PC-3 (cell line): ENCODE measurements at regions not wholly inside any gene's neighbourhood (a gene's known extent, or its start where the extent isn't known, plus 50 kb on each side); places are given as distances from the start of the nearest gene placed in this dataset.

Source experiments
- ATAC-seq: fragments of 200-7000 bp; cut with Tn5 transposase; 2 replicates; pipeline ENCODE4 v1.9.1; 2020; ENCODE audit warnings: mild to moderate bottlenecking, moderate library complexity
- BruUV-seq: library from RNA; stranded (reverse); fragments of 400-500 nt; replicated peaks from 2 replicates; lab custom pipeline; 2021; lab: Mats Ljungman, UMichigan
- CTCF ChIA-PET: fragments of 300-600 bp; sonication (Branson Sonifier 250); formaldehyde crosslinking; loops from one replicate; lab custom pipeline; 2022; ENCODE audit warnings: antibody characterized with exemption; lab: Charles Lee
- POLR2A ChIA-PET: fragments of 300-600 bp; sonication (Branson Sonifier 250); formaldehyde crosslinking; loops from one replicate; lab custom pipeline; 2022; ENCODE audit warnings: antibody characterized with exemption; ENCODE audit not compliant: unreplicated experiment; lab: Charles Lee
- DNase-seq: peaks from one replicate; pipeline ENCODE4 v3.0.0-alpha.2; 2015
- H2AFZ ChIP-seq: fragments of 300-600 bp; sonication (generic); 2 replicates; pipeline ENCODE4 v1.6.0; 2016; ENCODE audit warnings: antibody characterized with exemption, low read length
- H3F3A ChIP-seq: fragments of 300-600 bp; sonication (generic); one replicate; pipeline ENCODE4 v1.6.0; 2017; ENCODE audit warnings: antibody characterized with exemption, low read length, control low read depth, mild to moderate bottlenecking; ENCODE audit not compliant: unreplicated experiment
- H3K27ac ChIP-seq: fragments of 300-600 bp; sonication (generic); 2 replicates; pipeline ENCODE4 v1.5.1; 2016; ENCODE audit warnings: mild to moderate bottlenecking, low read length
- H3K27me3 ChIP-seq: fragments of 300-600 bp; sonication (generic); 2 replicates; pipeline ENCODE4 v1.6.1; 2016; ENCODE audit warnings: low read length, mixed read lengths
- H3K36me3 ChIP-seq: fragments of 300-600 bp; sonication (generic); 2 replicates; pipeline ENCODE4 v1.6.1; 2016; ENCODE audit warnings: low read depth, mixed run types, low read length, mixed read lengths
- H3K4me1 ChIP-seq: fragments of 300-600 bp; sonication (generic); 2 replicates; pipeline ENCODE4 v1.5.1; 2016; ENCODE audit warnings: low read length; ENCODE audit not compliant: insufficient read depth
- H3K4me2 ChIP-seq: fragments of 300-600 bp; sonication (generic); 2 replicates; pipeline ENCODE4 v1.6.0; 2016; ENCODE audit warnings: low read length
- H3K4me3 ChIP-seq: fragments of 300-600 bp; sonication (generic); 2 replicates; pipeline ENCODE4 v1.5.1; 2016; ENCODE audit warnings: mild to moderate bottlenecking, low read length, mixed read lengths
- H3K79me2 ChIP-seq: fragments of 300-600 bp; sonication (generic); 2 replicates; pipeline ENCODE4 v1.6.1; 2017; ENCODE audit warnings: low read length, mixed read lengths
- H3K9ac ChIP-seq: fragments of 300-600 bp; sonication (generic); 2 replicates; pipeline ENCODE4 v1.6.0; 2016; ENCODE audit warnings: mild to moderate bottlenecking, low read length
- H3K9me2 ChIP-seq: fragments of 300-600 bp; sonication (generic); replicated peaks from 2 replicates; pipeline ENCODE4 v1.6.1; 2016; ENCODE audit warnings: mixed run types, low read length, mixed read lengths
- H3K9me3 ChIP-seq: fragments of 300-600 bp; sonication (generic); 2 replicates; pipeline ENCODE4 v1.6.1; 2016; ENCODE audit warnings: low read length, mixed read lengths
- H4K20me1 ChIP-seq: fragments of 300-600 bp; sonication (generic); 2 replicates; pipeline ENCODE4 v1.6.1; 2016; ENCODE audit warnings: low read length, mixed read lengths
- EZH2 ChIP-seq: fragments of 300-600 bp; sonication (generic); IDR thresholded peaks from one replicate; pipeline ENCODE4 v1.6.1; 2017; ENCODE audit warnings: antibody characterized with exemption, mild to moderate bottlenecking, low read length; ENCODE audit not compliant: unreplicated experiment
- EZH2phosphoT487 ChIP-seq: fragments of 300-600 bp; sonication (generic); IDR thresholded peaks from 2 replicates; pipeline ENCODE4 v1.6.1; 2018; ENCODE audit warnings: mild to moderate bottlenecking, antibody characterized with exemption, low read length, borderline replicate concordance
- intact Hi-C: fragments of 100-400 bp; cut with micrococcal nuclease; formaldehyde crosslinking; loops from 2 replicates; pipeline ENCODE4 v1.9.0; 2023
- TF ChIP-seq, protein P1 (sequence below): fragments of 300-600 bp; sonication (generic); conservative IDR thresholded peaks from 2 replicates; pipeline ENCODE4 v1.5.1; 2017; ENCODE audit warnings: antibody characterized with exemption, low read depth, mild to moderate bottlenecking, low read length

DNA sequence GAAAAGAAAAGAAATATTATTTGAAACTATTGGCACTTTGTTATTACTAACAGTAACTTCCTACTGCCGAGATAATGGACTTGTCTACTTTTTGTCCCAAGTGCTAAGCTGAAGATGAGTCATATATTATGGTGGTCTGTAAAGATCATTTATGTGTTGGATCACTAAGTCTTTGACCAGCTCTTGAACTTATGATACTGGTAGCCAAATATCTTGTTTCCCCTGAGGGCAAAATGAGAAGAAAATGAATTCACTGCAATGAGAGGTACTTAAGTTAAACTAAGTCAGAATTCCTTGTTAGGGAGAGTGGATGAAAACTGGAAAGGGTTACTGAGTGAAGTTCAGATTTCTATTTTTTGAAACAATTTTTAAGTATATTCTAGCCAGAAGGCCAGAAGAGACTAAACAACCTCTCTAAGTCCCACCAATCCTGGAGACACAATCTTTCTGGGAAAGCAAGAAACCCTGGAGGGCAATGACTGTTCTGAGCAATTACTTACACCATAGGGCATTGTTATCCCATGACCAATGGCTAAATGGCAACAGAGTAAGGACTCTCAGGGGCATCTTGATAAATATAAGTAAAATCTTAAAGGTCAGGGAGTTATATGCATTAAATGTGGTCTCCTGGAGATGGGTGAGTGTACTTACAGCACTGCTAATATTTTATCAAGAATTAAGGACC, 287.7 kb downstream of the STIM2 start:
- ATAC-seq (no peak), DNase-seq (peak; percentile 11)
- peaks cover 8% of the 10 kb centered on the region for H3K4me1 ChIP-seq
- H3K27me3 ChIP-seq, result no peaks in the 10 kb centered on the region
- H2AFZ ChIP-seq, result no peak overlapping the region
- H3K4me2 ChIP-seq, result no peak overlapping the region
- H3K27ac ChIP-seq, result no peak overlapping the region
- no peaks in the 10 kb centered on the region for H3K36me3 ChIP-seq
- ChIA-PET POLR2A (no interaction called here), CTCF (no interaction called here)
- intact Hi-C loops, result no loop called here
- H3K9me2 ChIP-seq, result no peaks in the 10 kb centered on the region
- no peaks in the 10 kb centered on the region for H3K9me3 ChIP-seq
- no peaks in the 10 kb centered on the region for H3K79me2 ChIP-seq
- no peak overlapping the region for H3K4me3 ChIP-seq
- H4K20me1 ChIP-seq, result no peaks in the 10 kb centered on the region
- no peak overlapping the region for H3K9ac ChIP-seq
- no peaks in the 10 kb centered on the region for H3F3A ChIP-seq
- no TSS peak for BruUV-seq
- TF ChIP-seq EZH2phosphoT487 (no peak), EZH2 (no peak)
- TF ChIP-seq, protein P1, sequence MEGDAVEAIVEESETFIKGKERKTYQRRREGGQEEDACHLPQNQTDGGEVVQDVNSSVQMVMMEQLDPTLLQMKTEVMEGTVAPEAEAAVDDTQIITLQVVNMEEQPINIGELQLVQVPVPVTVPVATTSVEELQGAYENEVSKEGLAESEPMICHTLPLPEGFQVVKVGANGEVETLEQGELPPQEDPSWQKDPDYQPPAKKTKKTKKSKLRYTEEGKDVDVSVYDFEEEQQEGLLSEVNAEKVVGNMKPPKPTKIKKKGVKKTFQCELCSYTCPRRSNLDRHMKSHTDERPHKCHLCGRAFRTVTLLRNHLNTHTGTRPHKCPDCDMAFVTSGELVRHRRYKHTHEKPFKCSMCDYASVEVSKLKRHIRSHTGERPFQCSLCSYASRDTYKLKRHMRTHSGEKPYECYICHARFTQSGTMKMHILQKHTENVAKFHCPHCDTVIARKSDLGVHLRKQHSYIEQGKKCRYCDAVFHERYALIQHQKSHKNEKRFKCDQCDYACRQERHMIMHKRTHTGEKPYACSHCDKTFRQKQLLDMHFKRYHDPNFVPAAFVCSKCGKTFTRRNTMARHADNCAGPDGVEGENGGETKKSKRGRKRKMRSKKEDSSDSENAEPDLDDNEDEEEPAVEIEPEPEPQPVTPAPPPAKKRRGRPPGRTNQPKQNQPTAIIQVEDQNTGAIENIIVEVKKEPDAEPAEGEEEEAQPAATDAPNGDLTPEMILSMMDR, result no peak

DNA sequence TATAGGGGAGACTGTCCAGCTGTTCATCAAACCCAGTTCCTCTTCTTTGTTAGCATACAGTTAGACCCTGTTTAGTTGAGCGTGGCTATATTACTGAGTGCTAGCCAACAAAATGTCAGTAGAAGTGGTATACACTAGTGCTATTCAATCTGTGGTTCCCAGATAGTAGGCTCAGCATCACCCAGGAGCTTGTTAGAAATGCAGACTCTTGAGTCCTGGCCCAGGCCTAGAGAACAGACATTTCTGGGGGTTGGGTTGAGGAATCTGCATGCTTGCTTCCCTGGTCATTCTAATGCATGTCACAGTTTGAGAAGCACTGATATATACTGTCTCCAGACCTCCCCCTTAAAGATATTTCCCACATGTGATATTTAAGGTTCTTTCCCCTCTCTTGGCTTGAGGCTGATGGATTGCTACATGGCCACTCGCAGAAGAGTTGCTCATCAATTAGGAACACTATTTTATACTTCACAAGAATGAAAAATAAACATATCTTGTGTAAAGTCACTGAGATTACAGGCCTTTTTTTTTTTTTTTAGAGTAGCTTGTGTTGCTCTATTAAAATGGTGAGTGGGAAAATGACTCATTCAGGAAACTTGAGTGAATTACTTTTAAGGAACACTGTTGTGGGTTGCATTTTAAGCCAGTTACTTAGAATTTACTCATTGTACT, 289.0 kb downstream of the STIM2 start:
- peaks cover 15% of the 10 kb centered on the region for H3K4me1 ChIP-seq
- no peak overlapping the region for H2AFZ ChIP-seq
- no peak overlapping the region for H3K27ac ChIP-seq
- TF ChIP-seq EZH2phosphoT487, result no peak
- TF ChIP-seq EZH2, result no peak
- TF ChIP-seq, protein P1, result no peak
- H3K9ac ChIP-seq, result no peak overlapping the region
- DNase-seq, result peak; percentile 45
- H3K79me2 ChIP-seq, result no peaks in the 10 kb centered on the region
- BruUV-seq, result no TSS peak
- no peak overlapping the region for H3K4me3 ChIP-seq
- no peaks in the 10 kb centered on the region for H3K36me3 ChIP-seq
- peak; percentile 58 for ATAC-seq
- no peaks in the 10 kb centered on the region for H3K9me2 ChIP-seq
- CTCF ChIA-PET, result no interaction called here
- no peaks in the 10 kb centered on the region for H3F3A ChIP-seq
- POLR2A ChIA-PET, result interaction anchor here (0.6 kb wide), 1 partner anchor 51 kb away, joined by 4 read pairs; no protein-coding TSS in a partner anchor
- H3K9me3 ChIP-seq, result no peaks in the 10 kb centered on the region
- intact Hi-C loops, result no loop called here
- no peaks in the 10 kb centered on the region for H4K20me1 ChIP-seq
- H3K27me3 ChIP-seq, result no peaks in the 10 kb centered on the region
- no peak overlapping the region for H3K4me2 ChIP-seq

DNA sequence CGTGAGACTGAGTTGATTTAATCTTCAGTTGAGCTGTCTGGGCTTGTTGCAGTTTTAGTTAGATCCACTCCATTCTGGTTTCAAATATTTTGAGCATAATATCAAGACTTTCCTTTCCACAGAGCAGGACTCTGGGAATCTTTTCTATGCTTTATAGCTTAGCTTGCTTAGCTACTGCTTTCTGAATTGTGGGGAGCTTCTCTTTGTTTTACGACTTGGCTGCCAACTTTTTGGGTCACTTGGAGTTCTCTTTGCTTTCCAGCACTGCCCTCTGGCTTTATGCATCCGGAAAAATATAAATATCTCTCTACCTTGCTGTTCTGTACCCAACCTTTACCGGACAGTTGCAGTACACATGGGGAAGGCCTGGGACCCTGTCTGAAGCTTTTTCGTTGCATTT, 292.1 kb downstream of the STIM2 start:
- Histone ChIP-seq H3K36me3 (no peaks in the 10 kb centered on the region), H3K9ac (no peak overlapping the region), H3K4me3 (no peak overlapping the region), H4K20me1 (no peaks in the 10 kb centered on the region), H3K9me3 (no peaks in the 10 kb centered on the region), H3K27me3 (no peaks in the 10 kb centered on the region), H3K4me2 (no peak overlapping the region), H2AFZ (no peak overlapping the region), H3K79me2 (no peaks in the 10 kb centered on the region), H3F3A (peaks cover 4% of the 10 kb centered on the region), H3K27ac (no peak overlapping the region), H3K9me2 (no peaks in the 10 kb centered on the region), H3K4me1 (peaks cover 26% of the 10 kb centered on the region)
- ChIA-PET POLR2A (no interaction called here), CTCF (no interaction called here)
- BruUV-seq, result no TSS peak
- DNase-seq, result no peak
- ATAC-seq, result no peak
- intact Hi-C loops, result no loop called here
- no peak for TF ChIP-seq EZH2phosphoT487
